GM12878 (cell line): ENCODE measurements at regions not wholly inside any gene's neighbourhood (a gene's known extent, or its start where the extent isn't known, plus 50 kb on each side); places are given as distances from the start of the nearest gene placed in this dataset.

ENCODE experiments used
- ATAC-seq: fragments of 200-7000 bp; cut with Tn5 transposase; 3 replicates; pipeline ENCODE4 v1.9.1; 2020; ENCODE audit warnings: mild to moderate bottlenecking, moderate library complexity
- BruUV-seq: library from RNA; stranded (reverse); fragments of 400-500 nt; replicated peaks from 2 replicates; lab custom pipeline; 2021; lab: Mats Ljungman, UMichigan
- CTCF ChIA-PET: fragments of 300-600 bp; sonication (Branson Sonifier 250); formaldehyde crosslinking; extraction: SDS; loops from one replicate; lab custom pipeline; 2021; ENCODE audit warnings: inconsistent platforms; lab: Yijun Ruan, JAX
- POLR2A ChIA-PET: fragments of 350-600 bp; formaldehyde crosslinking; extraction: SDS; loops from one replicate; lab custom pipeline; 2021; ENCODE audit warnings: inconsistent platforms; lab: Charles Lee
- RAD21 ChIA-PET: fragments of 300-600 bp; sonication (Branson Sonifier 250); formaldehyde crosslinking; loops from one replicate; lab custom pipeline; 2023; ENCODE audit warnings: antibody characterized with exemption; ENCODE audit not compliant: unreplicated experiment; lab: Charles Lee
- SMC1A ChIA-PET: fragments of 300-600 bp; sonication (Branson Sonifier 250); formaldehyde crosslinking; loops from one replicate; lab custom pipeline; 2023; ENCODE audit not compliant: unreplicated experiment, uncharacterized antibody; lab: Charles Lee
- DNase-seq: peaks from one replicate; pipeline ENCODE4 v3.0.0-alpha.2; 2011; ENCODE audit warnings: low read depth, low spot score
- FAIRE-seq: peaks from 3 replicates; lab custom pipeline; 2011; peaks lifted over from hg19 to GRCh38; lab: Jason Lieb, UNC
- H2AFZ ChIP-seq: 2 replicates; pipeline ENCODE4 v1.6.0; 2011; ENCODE audit warnings: low read depth, low read length, control low read depth; ENCODE audit not compliant: control insufficient read depth
- H3K27ac ChIP-seq: 2 replicates; pipeline ENCODE4 v1.5.1; 2011; ENCODE audit warnings: control low read depth; ENCODE audit not compliant: control insufficient read depth, insufficient read depth
- H3K27me3 ChIP-seq, 2 experiments: replicated peaks in 1 of 2; 2 replicates each; pipeline versions ENCODE4 v1.6.0 to v1.6.1; 2011; ENCODE audit warnings: low read length in 1 of 2; ENCODE audit not compliant: control insufficient read depth in 2 of 2, insufficient read depth in 2 of 2
- H3K36me3 ChIP-seq, 2 experiments: 2 replicates each; pipeline ENCODE4 v1.5.1; 2011; ENCODE audit warnings: low read length in 1 of 2; ENCODE audit not compliant: control insufficient read depth in 2 of 2, insufficient read depth in 2 of 2
- H3K4me1 ChIP-seq: 2 replicates; pipeline ENCODE4 v1.6.1; 2011; ENCODE audit warnings: mild to moderate bottlenecking, low read length, moderate library complexity, mixed read lengths; ENCODE audit not compliant: control insufficient read depth, insufficient read depth
- H3K4me2 ChIP-seq: 2 replicates; pipeline ENCODE4 v1.6.0; 2011; ENCODE audit warnings: control low read depth; ENCODE audit not compliant: control insufficient read depth, insufficient read depth
- H3K4me3 ChIP-seq: fragments of 200-600 bp; sonication (generic); 2 replicates; pipeline ENCODE4 v1.5.1; 2016
- H3K79me2 ChIP-seq: 2 replicates; pipeline ENCODE4 v1.6.0; 2011; ENCODE audit warnings: low read length; ENCODE audit not compliant: control insufficient read depth, insufficient read depth
- H3K9ac ChIP-seq: 2 replicates; pipeline ENCODE4 v1.8.0; 2011; ENCODE audit warnings: low read length, control low read depth, mixed read lengths; ENCODE audit not compliant: control insufficient read depth, insufficient read depth
- H3K9me3 ChIP-seq: replicated peaks from 3 replicates; pipeline ENCODE4 v1.5.1; 2011; ENCODE audit warnings: mild to moderate bottlenecking, low read length; ENCODE audit not compliant: control insufficient read depth, insufficient read depth
- H4K20me1 ChIP-seq: 2 replicates; pipeline ENCODE4 v1.6.0; 2011; ENCODE audit not compliant: control insufficient read depth, insufficient read depth
- ATF2 ChIP-seq: IDR thresholded peaks from 2 replicates; pipeline ENCODE4 v1.6.1; 2012; ENCODE audit warnings: low read length, inconsistent platforms
- BRCA1 ChIP-seq: IDR thresholded peaks from 2 replicates; pipeline ENCODE4 v1.6.1; 2011; ENCODE audit warnings: low read depth, low read length, improper control_type of control experiment
- CREB1 ChIP-seq: IDR thresholded peaks from 2 replicates; pipeline ENCODE4 v1.6.1; 2012; ENCODE audit warnings: low read depth, mild to moderate bottlenecking, inconsistent platforms
- JUND ChIP-seq: IDR thresholded peaks from 2 replicates; pipeline ENCODE4 v1.6.1; 2012; ENCODE audit warnings: low read depth, mild to moderate bottlenecking, low read length, improper control_type of control experiment, moderate library complexity
- MEF2B ChIP-seq: fragments of 450-650 bp; IDR thresholded peaks from 2 replicates; pipeline ENCODE4 v1.6.1; 2018; ENCODE audit warnings: mild to moderate bottlenecking, moderate library complexity; ENCODE audit not compliant: partially characterized antibody, poor library complexity, severe bottlenecking
- MTA3 ChIP-seq: IDR thresholded peaks from 2 replicates; pipeline ENCODE4 v1.6.1; 2012; ENCODE audit warnings: low read length, inconsistent platforms, borderline replicate concordance
- MYB ChIP-seq: fragments of 150-350 bp; IDR thresholded peaks from 2 replicates; pipeline ENCODE4 v1.6.1; 2014; ENCODE audit warnings: mild to moderate bottlenecking, low read depth, low read length, borderline replicate concordance
- NKRF ChIP-seq: fragments of 450-650 bp; conservative IDR thresholded peaks from 2 replicates; pipeline ENCODE4 v1.6.1; 2017; ENCODE audit warnings: mild to moderate bottlenecking, moderate library complexity
- PAX8 ChIP-seq: fragments of 450-650 bp; IDR thresholded peaks from 2 replicates; pipeline ENCODE4 v1.6.1; 2017; ENCODE audit warnings: mild to moderate bottlenecking, moderate library complexity
- POLR2A ChIP-seq: IDR thresholded peaks from 2 replicates; pipeline ENCODE4 v1.6.1; 2011; ENCODE audit warnings: low read depth, mild to moderate bottlenecking, low read length
- SIN3A ChIP-seq: IDR thresholded peaks from 2 replicates; pipeline ENCODE4 v1.6.1; 2012; ENCODE audit warnings: low read depth, low read length, improper control_type of control experiment
- SMAD1 ChIP-seq: fragments of 450-650 bp; IDR thresholded peaks from 2 replicates; pipeline ENCODE4 v1.6.1; 2018; ENCODE audit warnings: mild to moderate bottlenecking, low read depth; ENCODE audit not compliant: partially characterized antibody
- SREBF2 ChIP-seq: IDR thresholded peaks from 2 replicates; pipeline ENCODE4 v1.6.1; 2012; ENCODE audit warnings: mild to moderate bottlenecking, low read length
- USF2 ChIP-seq: IDR thresholded peaks from 2 replicates; pipeline ENCODE4 v1.6.1; 2011; ENCODE audit warnings: low read depth, low read length, improper control_type of control experiment, borderline replicate concordance
- ZNF622 ChIP-seq: fragments of 450-650 bp; IDR thresholded peaks from 2 replicates; pipeline ENCODE4 v1.6.1; 2017; ENCODE audit warnings: mild to moderate bottlenecking, inconsistent platforms
- ZNF687 ChIP-seq: fragments of 450-650 bp; IDR thresholded peaks from 2 replicates; pipeline ENCODE4 v1.6.1; 2017; ENCODE audit warnings: mild to moderate bottlenecking, moderate library complexity
- WGBS: methylation state at CpG from one replicate; pipeline ENCODE4 v1.1.6; 2016; ENCODE audit warnings: low lambda C conversion rate; ENCODE audit not compliant: insufficient replicate concordance, insufficient coverage; ENCODE audit errors: missing lambda C conversion rate; 5-methylcytosine and 5-hydroxymethylcytosine counted together
- in situ Hi-C: fragments of 300-500 bp; cut with MboI; formaldehyde crosslinking; loops from 9 replicates; pipeline ENCODE4 v1.14.3; 2018; ENCODE audit warnings: mixed read lengths
- intact Hi-C: fragments of 100-400 bp; cut with micrococcal nuclease; formaldehyde crosslinking; loops from one replicate; pipeline ENCODE4 v1.14.2; 2022; ENCODE audit not compliant: unreplicated experiment

GRCh38 chr3:82261013-82261412 is 499.6 kb upstream of the GBE1 start (continued):
- no peak for TF ChIP-seq CREB1

GRCh38 chr3:82259994-82260393 is 498.5 kb upstream of the GBE1 start:
- no peaks in the 10 kb centered on the region for H3K9me3 ChIP-seq
- ATAC-seq (no peak), FAIRE-seq (no peak), DNase-seq (no peak)
- no peak overlapping the region for H3K4me2 ChIP-seq
- no peaks in the 10 kb centered on the region for H3K36me3 ChIP-seq
- in situ Hi-C loops, result no loop called here
- ChIA-PET SMC1A (no interaction called here), POLR2A (no interaction called here), RAD21 (no interaction called here), CTCF (no interaction called here)
- no peak overlapping the region for H3K4me3 ChIP-seq
- H3K9ac ChIP-seq, result no peak overlapping the region
- no peaks in the 10 kb centered on the region for H3K4me1 ChIP-seq
- intact Hi-C loops, result no loop called here
- no peak overlapping the region for H2AFZ ChIP-seq
- H3K27ac ChIP-seq, result no peak overlapping the region
- H3K27me3 ChIP-seq, result no peaks in the 10 kb centered on the region
- no peaks in the 10 kb centered on the region for H4K20me1 ChIP-seq
- BruUV-seq, result no TSS peak
- no peaks in the 10 kb centered on the region for H3K79me2 ChIP-seq
- WGBS, result 20% methylated on average over 4 of the region's 4 CpGs
- TF ChIP-seq MYB, result no peak
- no peak for TF ChIP-seq PAX8
- no peak for TF ChIP-seq JUND
- no peak for TF ChIP-seq USF2
- no peak for TF ChIP-seq NKRF
- TF ChIP-seq MEF2B, result no peak
- TF ChIP-seq ZNF687, result no peak
- no peak for TF ChIP-seq SREBF2
- no peak for TF ChIP-seq MTA3
- no peak for TF ChIP-seq SIN3A
- no peak for TF ChIP-seq ZNF622
- TF ChIP-seq ATF2, result no peak
- TF ChIP-seq SMAD1, result no peak
- TF ChIP-seq POLR2A, result no peak
- no peak for TF ChIP-seq BRCA1
